Heart left ventricle (tissue), 16 donors: ENCODE measurements at regions not wholly inside any gene's neighbourhood (a gene's known extent, or its start where the extent isn't known, plus 50 kb on each side); places are given as distances from the start of the nearest gene placed in this dataset.

Source experiments
- ATAC-seq, 4 donors: fragments of 200-7000 bp; cut with Tn5 transposase; one replicate each; pipeline ENCODE4 v1.9.1; 2020 to 2022; ENCODE audit warnings: moderate library complexity in 4 of 4, mild to moderate bottlenecking in 3 of 4, moderate number of reproducible peaks in 1 of 4
- DNase-seq, 5 donors: peaks; one replicate each; pipeline ENCODE4 v3.0.0-alpha.2; 2020
- H3K27ac ChIP-seq, 12 donors: fragments of 200-600 bp; sonication (generic) in 4 of 12; one replicate each; pipeline versions ENCODE4 v1.5.0 to v1.8.0; 2016 to 2022; ENCODE audit warnings: mild to moderate bottlenecking in 2 of 12
- H3K27me3 ChIP-seq, 9 donors: fragments of 200-600 bp; sonication (generic) in 2 of 9; one replicate each; pipeline versions ENCODE4 v1.5.1 to v1.8.0; 2016 to 2022; ENCODE audit warnings: mild to moderate bottlenecking in 3 of 9
- H3K36me3 ChIP-seq, 9 donors: fragments of 200-600 bp; sonication (generic) in 2 of 9; one replicate each; pipeline versions ENCODE4 v1.5.0 to v1.8.0; 2018 to 2022; ENCODE audit warnings: mild to moderate bottlenecking in 2 of 9
- H3K4me1 ChIP-seq, 12 donors: fragments of 200-600 bp; sonication (generic) in 4 of 12; one replicate each; pipeline versions ENCODE4 v1.5.0 to v1.8.0; 2016 to 2022; ENCODE audit warnings: mild to moderate bottlenecking in 3 of 12
- H3K4me3 ChIP-seq, 12 donors: fragments of 200-600 bp; sonication (generic) in 4 of 12; one replicate each; pipeline versions ENCODE4 v1.5.0 to v1.8.0; 2017 to 2022; ENCODE audit warnings: mild to moderate bottlenecking in 9 of 12, moderate library complexity in 4 of 12
- H3K9me3 ChIP-seq, 12 donors: fragments of 200-600 bp; sonication (generic) in 4 of 12; one replicate each; pipeline versions ENCODE4 v1.5.0 to v1.8.0; 2016 to 2022; ENCODE audit warnings: mild to moderate bottlenecking in 1 of 12
- POLR2A ChIP-seq, 2 donors: fragments of 450-650 bp; IDR thresholded peaks; one replicate each; pipeline ENCODE4 v1.6.1; 2017; ENCODE audit warnings: antibody characterized with exemption in 2 of 2, mild to moderate bottlenecking in 2 of 2, moderate library complexity in 2 of 2
- WGBS, 4 donors: extraction: QIAGEN DNeasy Blood & Tissue Kit in 2 of 4; methylation state at CpG; one replicate each; pipeline versions ENCODE4 v1.1.5 to v1.1.7; 2013 to 2018; 5-methylcytosine and 5-hydroxymethylcytosine counted together
- intact Hi-C, 10 donors: fragments of 100-400 bp; cut with DNase I; formaldehyde crosslinking; loops; one replicate each; pipeline versions ENCODE4 v1.11.1 to v1.14.2; 2022
- TF ChIP-seq, protein P1 (sequence below), 12 donors: fragments of 200-600 bp; sonication (generic) in 4 of 12; IDR thresholded peaks; one replicate each; pipeline versions ENCODE4 v1.5.0 to v1.8.0; 2018 to 2022; ENCODE audit warnings: antibody characterized with exemption in 12 of 12, mild to moderate bottlenecking in 5 of 12
- donor health status: ischemic (EF 13 %, LVEDD 7.1; RV severe dilation, severe dysfunction).
- donor health status: healthy with polysubstance abuse.
- donor health status: DM: no; HTN: yes; CAD: no.
- donor health status: DM: no; HTN: no; CAD: no.
- donor health status: ischemic (EF 25% LVEDD 6.9; RV normal size, moderate dysfunction).
- donor health status: ischemic (EF 25% LVEDD 5.7; RV mildly dilated, moderate dysfunction).
- donor health status: healthy.
- donor health status: DM: yes; HTN: yes; CAD: no.
- donor health status: ischemic (EF 35%, LVEDD 5.7; RV mildly dilated, moderate dysfunction).
- donor health status: nonischemic (EF 11% LVEDD 7.7; RV severe dilation, severe dysfunction).
- donor health status: DM: yes; HTN: yes; CAD: no.
- donor health status: PGD.
- donor health status: ischemic (EF 29% LVEDD 5.4; RV normal size, mild dysfunction).
- donor health status: nonischemic (EF 23%, LVEDD 6.1; RV moderate dilation, normal function).

DNA sequence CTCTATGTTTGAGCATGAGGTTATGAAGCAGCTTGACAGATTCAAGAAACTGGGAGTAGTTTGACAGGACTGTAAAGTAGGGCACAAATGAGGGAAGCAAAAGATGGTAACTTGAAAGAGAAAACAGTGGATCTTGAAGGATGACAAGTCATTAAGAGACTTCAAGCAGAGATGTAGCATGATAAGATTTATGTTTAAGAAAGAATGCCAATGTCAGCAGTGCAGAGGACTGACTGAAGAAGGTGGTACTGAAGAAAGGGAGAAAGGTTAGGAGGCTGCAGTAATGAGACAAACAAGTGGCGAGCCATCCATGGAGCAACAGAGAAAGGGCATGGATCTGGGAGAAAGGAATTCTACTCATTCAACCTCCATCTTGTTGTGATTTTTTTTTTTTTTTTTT is 120.2 kb upstream of the RAP1B start:
- Histone ChIP-seq H3K4me1 (peaks cover 0 to 8% (median 3%) of the 10 kb centered on the region in 12 donors), H3K27ac (no peak overlapping the region), H3K27me3 (no peaks in the 10 kb centered on the region), H3K4me3 (no peak overlapping the region), H3K9me3 (no peaks in the 10 kb centered on the region), H3K36me3 (no peaks in the 10 kb centered on the region)
- no peak for TF ChIP-seq POLR2A (IDR thresholded peaks at IDR 0.05)
- TF ChIP-seq, protein P1, sequence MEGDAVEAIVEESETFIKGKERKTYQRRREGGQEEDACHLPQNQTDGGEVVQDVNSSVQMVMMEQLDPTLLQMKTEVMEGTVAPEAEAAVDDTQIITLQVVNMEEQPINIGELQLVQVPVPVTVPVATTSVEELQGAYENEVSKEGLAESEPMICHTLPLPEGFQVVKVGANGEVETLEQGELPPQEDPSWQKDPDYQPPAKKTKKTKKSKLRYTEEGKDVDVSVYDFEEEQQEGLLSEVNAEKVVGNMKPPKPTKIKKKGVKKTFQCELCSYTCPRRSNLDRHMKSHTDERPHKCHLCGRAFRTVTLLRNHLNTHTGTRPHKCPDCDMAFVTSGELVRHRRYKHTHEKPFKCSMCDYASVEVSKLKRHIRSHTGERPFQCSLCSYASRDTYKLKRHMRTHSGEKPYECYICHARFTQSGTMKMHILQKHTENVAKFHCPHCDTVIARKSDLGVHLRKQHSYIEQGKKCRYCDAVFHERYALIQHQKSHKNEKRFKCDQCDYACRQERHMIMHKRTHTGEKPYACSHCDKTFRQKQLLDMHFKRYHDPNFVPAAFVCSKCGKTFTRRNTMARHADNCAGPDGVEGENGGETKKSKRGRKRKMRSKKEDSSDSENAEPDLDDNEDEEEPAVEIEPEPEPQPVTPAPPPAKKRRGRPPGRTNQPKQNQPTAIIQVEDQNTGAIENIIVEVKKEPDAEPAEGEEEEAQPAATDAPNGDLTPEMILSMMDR (IDR thresholded peaks at IDR 0.05) = no peak
- intact Hi-C loops = no loop called here
- 88 to 95% (median 92%) methylated on average over 1 of the region's 1 CpG for WGBS, 4 donors
- DNase-seq (no peak), ATAC-seq (no peak)

DNA sequence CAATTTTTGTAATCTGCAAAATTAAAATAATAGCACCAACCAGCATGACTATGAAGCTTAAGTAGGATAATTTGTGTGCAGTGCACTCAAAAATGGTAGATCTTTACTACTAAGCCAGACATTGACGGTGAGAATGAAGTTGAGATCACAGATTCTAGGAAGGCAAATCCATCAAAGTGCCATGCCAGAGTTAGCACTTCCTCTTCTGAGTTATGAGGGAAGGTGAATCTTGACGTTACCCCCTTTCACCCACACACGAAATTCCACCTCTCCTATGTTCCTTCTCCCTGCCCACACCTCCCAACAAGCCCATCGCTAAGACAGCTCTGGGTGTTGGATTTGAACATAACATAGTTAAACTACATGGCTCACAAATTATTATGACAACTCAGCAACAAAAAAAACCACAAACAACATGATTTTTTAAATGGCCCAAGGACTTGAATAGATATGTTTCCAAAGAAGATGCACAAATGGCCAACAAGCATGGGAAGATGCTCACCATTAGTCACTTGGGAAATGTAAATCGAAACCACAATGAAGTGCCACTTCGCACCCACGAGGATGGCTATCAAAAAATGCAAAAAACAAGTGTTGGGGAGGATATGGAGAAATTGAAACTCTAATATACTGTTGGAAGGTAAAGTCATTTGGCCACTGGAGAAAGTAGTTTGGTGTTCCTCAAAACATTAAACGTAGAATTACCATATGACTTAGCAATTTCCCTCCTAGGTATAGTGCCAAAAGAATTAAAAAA is 119.3 kb upstream of the RAP1B start:
- TF ChIP-seq, protein P1 (IDR thresholded peaks at IDR 0.05) = no peak
- TF ChIP-seq POLR2A (IDR thresholded peaks at IDR 0.05) = no peak
- WGBS, 4 donors = 82 to 89% (median 86%) methylated on average over 8 of the region's 8 CpGs
- Histone ChIP-seq H3K27ac (no peak overlapping the region), H3K4me1 (peaks cover 0 to 16% (median 7%) of the 10 kb centered on the region in 12 donors), H3K36me3 (no peaks in the 10 kb centered on the region), H3K27me3 (no peaks in the 10 kb centered on the region), H3K4me3 (no peak overlapping the region), H3K9me3 (no peaks in the 10 kb centered on the region)
- intact Hi-C loops = no loop called here
- DNase-seq (no peak), ATAC-seq (no peak)

DNA sequence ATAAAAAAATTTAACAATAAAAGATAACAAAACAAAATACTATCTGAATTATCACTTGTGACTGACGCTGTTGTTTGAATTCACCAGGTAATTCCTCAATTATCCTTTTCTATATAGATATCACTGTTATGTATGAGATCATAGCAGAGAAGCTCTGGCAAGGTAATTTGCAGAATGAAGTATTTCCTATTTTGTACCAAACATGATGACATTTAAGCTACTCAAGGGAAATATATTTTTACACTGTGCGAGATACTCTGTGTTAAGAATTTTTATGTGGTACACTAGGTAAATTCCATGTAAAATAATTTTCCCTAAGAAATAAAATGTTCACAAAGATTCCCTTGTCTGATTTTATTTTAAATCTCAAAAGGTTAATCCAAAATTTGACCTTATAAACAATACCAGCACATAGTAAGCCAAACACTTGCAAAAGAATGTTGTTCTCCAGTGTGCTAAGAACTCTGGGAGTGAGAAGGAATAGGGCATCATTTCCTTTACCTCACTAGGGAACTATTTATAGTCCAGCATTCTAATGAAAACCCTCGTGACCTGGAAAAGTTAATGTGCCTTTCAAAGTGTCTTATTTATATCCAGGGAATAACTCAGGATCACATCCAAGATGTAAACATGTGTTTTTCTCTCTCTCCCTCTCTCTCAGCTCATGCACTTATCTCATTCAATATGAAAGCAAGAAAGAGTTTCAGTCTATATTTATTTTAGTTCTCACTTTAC is 115.2 kb upstream of the RAP1B start:
- WGBS, 4 donors = 53 to 55% (median 54%) methylated on average over 3 of the region's 3 CpGs
- ATAC-seq (peak in 3 of 4 donors; percentile 83 to 89 (median 88)), DNase-seq (no peak)
- no peaks in the 10 kb centered on the region for H3K9me3 ChIP-seq
- H3K36me3 ChIP-seq = no peaks in the 10 kb centered on the region
- intact Hi-C loops = loop anchor here in 1 of 10 donors (1.0 kb wide), 1 partner anchor 130 kb away; no protein-coding TSS in a partner anchor
- H3K27me3 ChIP-seq = no peaks in the 10 kb centered on the region
- peaks cover 0 to 16% (median 7%) of the 10 kb centered on the region in 12 donors for H3K4me1 ChIP-seq
- H3K4me3 ChIP-seq = no peak overlapping the region
- TF ChIP-seq POLR2A (IDR thresholded peaks at IDR 0.05) = no peak
- TF ChIP-seq, protein P1 (IDR thresholded peaks at IDR 0.05) = no peak
- H3K27ac ChIP-seq = peak overlapping the region in 10 of 12 donors; percentile 1 to 51 (median 32)

DNA sequence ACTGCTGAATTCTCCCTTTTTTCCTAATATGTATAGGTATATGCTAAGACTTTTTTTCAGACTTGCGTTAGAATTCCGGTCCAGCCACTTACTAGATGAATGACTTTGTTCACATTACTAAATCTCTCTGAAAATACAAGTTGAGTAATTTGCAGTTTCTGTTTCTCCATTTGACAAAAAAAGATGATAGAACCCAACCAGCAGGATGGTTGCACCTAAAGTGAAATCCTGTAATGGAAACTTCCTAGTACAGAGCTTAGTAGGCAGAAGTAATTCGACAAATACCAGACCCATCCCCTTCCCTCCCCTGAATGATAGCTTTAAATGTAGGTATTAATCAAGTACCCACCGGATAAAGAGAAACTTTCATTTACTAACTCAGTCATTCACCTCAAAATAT is 113.6 kb upstream of the RAP1B start:
- 93 to 96% (median 95%) methylated on average over 4 of the region's 4 CpGs for WGBS, 4 donors
- Histone ChIP-seq H3K4me3 (no peak overlapping the region), H3K27ac (peak overlapping the region in 1 of 12 donors; percentile 13), H3K9me3 (no peaks in the 10 kb centered on the region), H3K27me3 (no peaks in the 10 kb centered on the region), H3K36me3 (no peaks in the 10 kb centered on the region), H3K4me1 (peaks cover 0 to 16% (median 7%) of the 10 kb centered on the region in 12 donors)
- no peak for DNase-seq
- intact Hi-C loops = no loop called here
- ATAC-seq = no peak
- TF ChIP-seq, protein P1 (IDR thresholded peaks at IDR 0.05) = no peak
- no peak for TF ChIP-seq POLR2A (IDR thresholded peaks at IDR 0.05)
